A549 (cell line): ENCODE measurements at regions not wholly inside any gene's neighbourhood (a gene's known extent, or its start where the extent isn't known, plus 50 kb on each side); places are given as distances from the start of the nearest gene placed in this dataset.

ENCODE experiments used
- ATAC-seq, 2 experiments: fragments of 200-7000 bp in 1 of 2; fragments of >200 bp in 1 of 2; cut with Nextera tagmentation in 1 of 2; cut with Tn5 transposase in 1 of 2; 3 replicates each; pipeline versions ENCODE4 v1.8.0 to v1.9.1; 2018 to 2020; ENCODE audit warnings: mild to moderate bottlenecking in 1 of 2, moderate library complexity in 1 of 2
- CTCF ChIA-PET: fragments of 300-600 bp; sonication (Branson Sonifier 250); formaldehyde crosslinking; extraction: SDS; loops from one replicate; lab custom pipeline; 2021; ENCODE audit warnings: antibody characterized with exemption, inconsistent platforms; lab: Yijun Ruan, JAX
- POLR2A ChIA-PET: fragments of 350-600 bp; formaldehyde crosslinking; extraction: SDS; loops from one replicate; lab custom pipeline; 2021; ENCODE audit warnings: antibody characterized with exemption, inconsistent platforms; lab: Yijun Ruan, JAX
- DNase-seq, 2 experiments: peaks; one replicate each; pipeline versions ENCODE4 v3.0.0 to v3.0.0-alpha.2; 2011 to 2016; ENCODE audit warnings: low read depth in 1 of 2, low spot score in 1 of 2
- FAIRE-seq: peaks from 2 replicates; lab custom pipeline; 2011; peaks lifted over from hg19 to GRCh38; lab: Jason Lieb, UNC
- H3K27ac ChIP-seq, 2 experiments: fragments of >200 bp; sonication (Bioruptor Twin); formaldehyde crosslinking; 3 replicates each; pipeline ENCODE4 v1.5.1; 2016 to 2017
- H3K4me1 ChIP-seq: fragments of >200 bp; sonication (Bioruptor Twin); formaldehyde crosslinking; 3 replicates; pipeline ENCODE4 v1.6.1; 2016
- H3K4me2 ChIP-seq: fragments of >200 bp; sonication (Bioruptor Twin); formaldehyde crosslinking; 3 replicates; pipeline ENCODE4 v1.6.1; 2016
- H3K4me3 ChIP-seq: fragments of >200 bp; sonication (Bioruptor Twin); formaldehyde crosslinking; 3 replicates; pipeline ENCODE4 v1.5.1; 2016
- H3K9me3 ChIP-seq: fragments of >200 bp; sonication (Bioruptor Twin); formaldehyde crosslinking; 3 replicates; pipeline ENCODE4 v1.6.1; 2016
- CBX2 ChIP-seq: fragments of 200-600 bp; sonication (generic); IDR thresholded peaks from 2 replicates; pipeline ENCODE4 v1.6.1; 2016; ENCODE audit warnings: low read depth, mild to moderate bottlenecking, borderline replicate concordance
- CBX8 ChIP-seq: fragments of 200-600 bp; sonication (generic); IDR thresholded peaks from 2 replicates; pipeline ENCODE4 v1.6.1; 2016
- CTCF ChIP-seq: fragments of >200 bp; sonication (Bioruptor Twin); formaldehyde crosslinking; IDR thresholded peaks from 3 replicates; pipeline ENCODE4 v1.5.1; 2016
- E2F6 ChIP-seq: IDR thresholded peaks from 2 replicates; pipeline ENCODE4 v1.6.1; 2012; ENCODE audit warnings: low read depth, borderline replicate concordance
- FOSB ChIP-seq: fragments of 250-450 bp; sonication (Bioruptor Pico); IDR thresholded peaks from 2 replicates; pipeline ENCODE4 v1.5.0; 2020; ENCODE audit warnings: mild to moderate bottlenecking, moderate library complexity
- GATA3 ChIP-seq: IDR thresholded peaks from 2 replicates; pipeline ENCODE4 v1.6.1; 2012; ENCODE audit warnings: borderline replicate concordance
- MAX ChIP-seq: IDR thresholded peaks from 2 replicates; pipeline ENCODE4 v1.6.1; 2012
- PHF8 ChIP-seq: fragments of 200-600 bp; sonication (generic); IDR thresholded peaks from 2 replicates; pipeline ENCODE4 v1.6.1; 2016; ENCODE audit warnings: low read depth, mild to moderate bottlenecking, antibody characterized with exemption, moderate library complexity, borderline replicate concordance
- POLR2A ChIP-seq: IDR thresholded peaks from 2 replicates; pipeline ENCODE4 v1.6.1; 2012; ENCODE audit warnings: mild to moderate bottlenecking, low read length
- RCOR1 ChIP-seq: fragments of 150-350 bp; IDR thresholded peaks from 2 replicates; pipeline ENCODE4 v1.6.1; 2014; ENCODE audit warnings: antibody characterized with exemption, low read length, low read depth
- SREBF2 ChIP-seq: fragments of 450-650 bp; IDR thresholded peaks from 2 replicates; pipeline ENCODE4 v1.6.1; 2014; ENCODE audit warnings: mild to moderate bottlenecking, moderate library complexity
- ZFP36 ChIP-seq: fragments of 450-650 bp; IDR thresholded peaks from 2 replicates; pipeline ENCODE4 v1.6.1; 2014; ENCODE audit warnings: borderline replicate concordance; ENCODE audit not compliant: partially characterized antibody
- WGBS: methylation state at CpG from one replicate; pipeline ENCODE4 v1.1.6; 2017; ENCODE audit errors: missing lambda C conversion rate; 5-methylcytosine and 5-hydroxymethylcytosine counted together

- 79% methylated on average over 7 of the region's 14 CpGs for WGBS
- no peaks in the 10 kb centered on the region for H3K9me3 ChIP-seq
- ChIA-PET CTCF (interaction anchor here (0.6 to 2.9 kb wide), 4 partner anchors 16 to 318 kb away, joined by 3 to 12 read pairs (median 3); no protein-coding TSS in a partner anchor), POLR2A (no interaction called here)
- H3K4me3 ChIP-seq: no peak overlapping the region
- ATAC-seq (no peak), DNase-seq (no peak), FAIRE-seq (no peak)
- H3K4me1 ChIP-seq: peaks cover 25% of the 10 kb centered on the region
- H3K4me2 ChIP-seq: no peak overlapping the region
- no peak for TF ChIP-seq RCOR1
- no peak for TF ChIP-seq E2F6
- TF ChIP-seq GATA3: no peak
- TF ChIP-seq PHF8: no peak
- TF ChIP-seq SREBF2: no peak
- peak overlapping the region; percentile 40 to 94; a peak in 3 of 6 replicates for H3K27ac ChIP-seq
These were observed 108.4 kb upstream of the OTOS start for GRCh38 chr2:240248721-240249422.

GRCh38 chr2:240249423-240250149 lies 109.1 kb upstream of the OTOS start:
- POLR2A ChIA-PET: no interaction called here
- no peak for FAIRE-seq
- ATAC-seq: no peak
- peak overlapping the region; percentile 94 to 98; a peak in 4 of 6 replicates for H3K27ac ChIP-seq
- H3K4me1 ChIP-seq: peaks cover 25% of the 10 kb centered on the region
- no peak overlapping the region for H3K4me2 ChIP-seq
- H3K9me3 ChIP-seq: no peaks in the 10 kb centered on the region
- TF ChIP-seq CTCF: no peak
- no peak for TF ChIP-seq ZFP36
- no peak for TF ChIP-seq FOSB
- TF ChIP-seq CBX2: no peak
- no peak for TF ChIP-seq E2F6
- no peak for TF ChIP-seq POLR2A
- CTCF ChIA-PET: interaction anchor here (0.6 to 2.9 kb wide), 4 partner anchors 17 to 317 kb away, joined by 3 to 12 read pairs (median 3); no protein-coding TSS in a partner anchor
- WGBS: 94% methylated on average over 21 of the region's 21 CpGs
- no peak overlapping the region for H3K4me3 ChIP-seq
- DNase-seq: no peak

- H3K4me3 ChIP-seq: peak overlapping the region; percentile 17; the same call in 1 of the 3 replicates
- FAIRE-seq (no peak), ATAC-seq (peak in 1 of 2 experiments; percentile 4; a peak in 2 of 6 replicates)
- peak overlapping the region; percentile 94 to 98 for H3K27ac ChIP-seq
- H3K9me3 ChIP-seq: no peaks in the 10 kb centered on the region
- ChIA-PET POLR2A (no interaction called here), CTCF (interaction anchor here (2.9 kb wide), 1 partner anchor 18 kb away, joined by 12 read pairs; no protein-coding TSS in a partner anchor)
- H3K4me1 ChIP-seq: peaks cover 28% of the 10 kb centered on the region
- peak overlapping the region; percentile 93 for H3K4me2 ChIP-seq
- no peak for TF ChIP-seq CBX8
- no peak for TF ChIP-seq MAX
- TF ChIP-seq, all 56 proteins: peak for 0
- DNase-seq: no peak
- WGBS: 80% methylated on average over 12 of the region's 14 CpGs
These were observed 109.9 kb upstream of the OTOS start for GRCh38 chr2:240250150-240250984.
